WERI-Rb-1 (cell line): ENCODE measurements at regions not wholly inside any gene's neighbourhood (a gene's known extent, or its start where the extent isn't known, plus 50 kb on each side); places are given as distances from the start of the nearest gene placed in this dataset.
"Not testable (repeated sequence)": the region's sequence is repeated elsewhere in the genome, so short reads cannot be mapped to it uniquely, and the experiment has no call there.

Source experiments
- DNase-seq: peaks from one replicate; pipeline ENCODE4 v3.0.0-alpha.2; 2020
- H3K27ac ChIP-seq: fragments of 250-450 bp; sonication (Bioruptor Pico); 2 replicates; pipeline ENCODE4 v1.5.1; 2020; ENCODE audit warnings: mild to moderate bottlenecking, moderate library complexity
- H3K27me3 ChIP-seq: fragments of 250-450 bp; sonication (Bioruptor Pico); 2 replicates; pipeline ENCODE4 v1.5.1; 2021; ENCODE audit warnings: mild to moderate bottlenecking, low read depth, moderate library complexity; ENCODE audit not compliant: insufficient read depth, severe bottlenecking
- H3K36me3 ChIP-seq: fragments of 250-450 bp; sonication (Bioruptor Pico); 2 replicates; pipeline ENCODE4 v1.5.1; 2020; ENCODE audit warnings: mild to moderate bottlenecking, moderate library complexity
- H3K4me3 ChIP-seq: 2 replicates; pipeline ENCODE4 v1.5.1; 2011; ENCODE audit warnings: low read depth, mild to moderate bottlenecking, control low read depth, low read length
- H3K9me3 ChIP-seq: fragments of 250-450 bp; sonication (Bioruptor Pico); 2 replicates; pipeline ENCODE4 v1.5.1; 2021; ENCODE audit warnings: mild to moderate bottlenecking, moderate library complexity; ENCODE audit not compliant: severe bottlenecking
- TF ChIP-seq, protein P1 (sequence below): IDR thresholded peaks from 2 replicates; pipeline ENCODE4 v1.5.1; 2011; ENCODE audit warnings: low read depth, mild to moderate bottlenecking, control low read depth, inconsistent platforms, low read length

GRCh38 chr4:42767669-42768068 is 110.8 kb upstream of the ATP8A1 start:
- TF ChIP-seq, protein P1, sequence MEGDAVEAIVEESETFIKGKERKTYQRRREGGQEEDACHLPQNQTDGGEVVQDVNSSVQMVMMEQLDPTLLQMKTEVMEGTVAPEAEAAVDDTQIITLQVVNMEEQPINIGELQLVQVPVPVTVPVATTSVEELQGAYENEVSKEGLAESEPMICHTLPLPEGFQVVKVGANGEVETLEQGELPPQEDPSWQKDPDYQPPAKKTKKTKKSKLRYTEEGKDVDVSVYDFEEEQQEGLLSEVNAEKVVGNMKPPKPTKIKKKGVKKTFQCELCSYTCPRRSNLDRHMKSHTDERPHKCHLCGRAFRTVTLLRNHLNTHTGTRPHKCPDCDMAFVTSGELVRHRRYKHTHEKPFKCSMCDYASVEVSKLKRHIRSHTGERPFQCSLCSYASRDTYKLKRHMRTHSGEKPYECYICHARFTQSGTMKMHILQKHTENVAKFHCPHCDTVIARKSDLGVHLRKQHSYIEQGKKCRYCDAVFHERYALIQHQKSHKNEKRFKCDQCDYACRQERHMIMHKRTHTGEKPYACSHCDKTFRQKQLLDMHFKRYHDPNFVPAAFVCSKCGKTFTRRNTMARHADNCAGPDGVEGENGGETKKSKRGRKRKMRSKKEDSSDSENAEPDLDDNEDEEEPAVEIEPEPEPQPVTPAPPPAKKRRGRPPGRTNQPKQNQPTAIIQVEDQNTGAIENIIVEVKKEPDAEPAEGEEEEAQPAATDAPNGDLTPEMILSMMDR, result no peak
- Histone ChIP-seq H3K27me3 (no peaks in the 10 kb centered on the region), H3K27ac (no peak overlapping the region), H3K36me3 (no peaks in the 10 kb centered on the region), H3K9me3 (no peaks in the 10 kb centered on the region), H3K4me3 (no peak overlapping the region)
- DNase-seq, result no peak

- H3K27ac ChIP-seq, result no peak overlapping the region
These were observed 104.9 kb upstream of the ATP8A1 start for GRCh38 chr4:42761804-42762203.

DNA sequence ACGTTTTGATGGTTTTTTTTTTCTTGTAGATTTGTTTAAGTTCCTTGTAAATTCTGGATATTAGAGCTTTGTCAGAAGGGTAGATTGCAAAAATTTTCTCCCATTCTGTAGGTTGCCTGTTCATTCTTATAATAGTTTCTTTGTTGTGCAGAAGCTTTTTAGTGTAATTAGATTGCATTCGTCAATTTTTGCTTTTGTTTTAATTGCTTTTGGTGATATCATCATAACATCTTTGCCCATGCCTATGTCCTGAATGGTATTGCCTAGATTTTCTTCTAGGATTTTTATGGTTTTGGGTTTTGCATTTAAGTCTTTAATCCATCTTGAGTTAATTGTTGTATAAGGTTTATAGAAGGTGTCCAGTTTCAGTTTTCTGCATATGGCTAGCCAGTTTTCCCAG is 98.1 kb upstream of the ATP8A1 start:
- not testable (repeated sequence) for H3K4me3 ChIP-seq, H3K27ac ChIP-seq, H3K9me3 ChIP-seq, H3K27me3 ChIP-seq, DNase-seq, H3K36me3 ChIP-seq

More at GRCh38 chr4:42761804-42762203, 104.9 kb upstream of the ATP8A1 start:
- DNase-seq, result no peak
- H3K27me3 ChIP-seq, result no peaks in the 10 kb centered on the region
- TF ChIP-seq, protein P1, result no peak
- H3K4me3 ChIP-seq, result no peak overlapping the region
- H3K36me3 ChIP-seq, result no peaks in the 10 kb centered on the region
- H3K9me3 ChIP-seq, result no peaks in the 10 kb centered on the region

- Histone ChIP-seq H3K4me3 (no peak overlapping the region), H3K27ac (no peak overlapping the region), H3K9me3 (no peaks in the 10 kb centered on the region), H3K36me3 (no peaks in the 10 kb centered on the region), H3K27me3 (no peaks in the 10 kb centered on the region)
- TF ChIP-seq, protein P1, result no peak
- DNase-seq, result no peak
These were observed 94.7 kb upstream of the ATP8A1 start for GRCh38 chr4:42751587-42751986.

DNA sequence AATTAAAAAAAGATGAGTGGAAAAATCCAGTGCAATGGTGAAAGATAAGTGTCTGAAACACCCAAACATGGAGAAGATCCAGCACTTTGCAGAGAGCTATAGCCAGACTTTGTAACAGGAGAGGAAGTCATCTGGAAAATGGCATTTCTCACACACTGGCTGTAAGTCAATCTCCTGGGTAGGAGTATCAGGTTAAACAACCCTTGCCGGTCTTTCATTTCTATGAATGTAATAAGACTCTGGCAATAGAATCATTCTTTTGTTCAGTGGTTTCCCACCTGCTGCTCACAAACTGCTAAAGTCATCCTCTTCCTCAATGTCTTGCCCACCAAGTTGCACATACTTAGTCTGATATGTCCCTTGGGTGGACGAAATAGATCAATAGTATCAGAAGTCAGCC is 94.0 kb upstream of the ATP8A1 start:
- DNase-seq, result no peak
- no peak overlapping the region for H3K27ac ChIP-seq
- H3K9me3 ChIP-seq, result no peaks in the 10 kb centered on the region
- no peaks in the 10 kb centered on the region for H3K36me3 ChIP-seq
- TF ChIP-seq, protein P1, result no peak
- H3K4me3 ChIP-seq, result no peak overlapping the region
- no peaks in the 10 kb centered on the region for H3K27me3 ChIP-seq

DNA sequence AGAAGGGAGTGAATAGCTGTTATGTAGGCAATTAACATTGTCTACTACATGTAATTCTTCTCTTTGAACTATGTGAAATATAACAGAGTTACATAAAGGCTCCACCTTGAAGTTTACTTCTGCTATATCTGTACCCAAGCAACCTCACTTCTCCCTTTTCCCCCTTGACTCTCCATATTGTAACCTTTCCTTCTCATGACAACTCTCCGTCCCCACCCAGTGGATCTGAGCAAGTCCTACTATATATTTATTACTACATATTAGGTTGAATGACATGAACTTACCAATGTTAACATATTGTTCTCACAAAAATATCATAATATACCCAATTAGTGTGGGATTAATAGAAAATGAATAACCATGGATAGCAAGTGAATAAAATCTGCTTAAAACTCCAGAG is 93.2 kb upstream of the ATP8A1 start:
- H3K4me3 ChIP-seq, result no peak overlapping the region
- H3K27me3 ChIP-seq, result no peaks in the 10 kb centered on the region
- TF ChIP-seq, protein P1, result peak; percentile 31
- no peak overlapping the region for H3K27ac ChIP-seq
- peak; percentile 42 for DNase-seq
- H3K9me3 ChIP-seq, result no peaks in the 10 kb centered on the region
- no peaks in the 10 kb centered on the region for H3K36me3 ChIP-seq
